Stimulated activated CD4-positive, alpha-beta T cell treated with anti-CD3 and anti-CD28 coated beads, TNF-alpha, amount 100 ng/mL, for 4 hours (primary cell): ENCODE measurements at regions not wholly inside any gene's neighbourhood (a gene's known extent, or its start where the extent isn't known, plus 50 kb on each side); places are given as distances from the start of the nearest gene placed in this dataset.
A peak's percentile ranks its signal among the peaks of the same experiment; 100 is the strongest.

Experiments
- DNase-seq, 3 experiments: peaks; one replicate each; pipeline ENCODE4 v3.0.0-alpha.2; 2020; ENCODE audit warnings: low read depth in 3 of 3

DNA sequence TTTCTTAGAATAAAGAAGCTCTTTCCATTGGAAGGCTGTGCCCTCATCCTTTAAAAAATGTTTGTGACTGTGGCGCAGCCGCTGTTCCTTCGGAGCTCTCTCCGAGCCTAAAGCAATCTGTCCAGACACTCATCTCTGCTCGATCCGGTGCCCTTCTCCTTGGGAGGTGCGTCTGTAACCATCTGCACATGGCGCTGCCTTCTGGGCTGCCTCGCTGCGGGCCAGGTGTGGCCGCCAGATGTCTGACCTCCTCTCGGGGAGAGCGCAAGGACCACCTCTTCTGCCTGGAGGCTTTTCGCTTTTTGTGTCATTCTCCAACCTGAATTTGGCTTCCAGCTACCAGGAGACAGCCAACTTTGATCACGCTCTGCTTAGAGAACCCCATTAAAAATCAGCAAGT, 153.4 kb upstream of the PTCH1 start:
- DNase-seq = no peak

GRCh38 chr9:95669253-95669652, 152.5 kb upstream of the PTCH1 start:
- DNase-seq = no peak

GRCh38 chr9:95667789-95668188, 151.0 kb upstream of the PTCH1 start:
- DNase-seq = no peak

DNA sequence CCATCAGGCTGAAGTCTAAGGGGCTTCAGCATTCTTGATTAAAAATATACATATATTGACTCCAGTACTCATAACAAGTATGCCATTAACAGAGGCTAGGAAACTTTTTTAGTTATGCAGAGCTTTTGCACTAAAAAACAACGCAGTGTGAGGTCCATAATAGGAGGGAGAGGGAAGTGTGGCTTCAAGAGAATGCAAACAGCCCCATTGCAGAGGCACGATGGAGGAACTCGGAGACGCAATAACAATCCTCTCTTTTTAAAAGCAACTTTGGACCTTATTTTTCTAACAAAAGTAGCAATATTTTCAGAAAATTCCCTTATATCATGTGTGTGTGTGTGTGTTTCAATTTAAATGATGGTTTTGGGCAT, 150.0 kb upstream of the PTCH1 start:
- DNase-seq = no peak

DNA sequence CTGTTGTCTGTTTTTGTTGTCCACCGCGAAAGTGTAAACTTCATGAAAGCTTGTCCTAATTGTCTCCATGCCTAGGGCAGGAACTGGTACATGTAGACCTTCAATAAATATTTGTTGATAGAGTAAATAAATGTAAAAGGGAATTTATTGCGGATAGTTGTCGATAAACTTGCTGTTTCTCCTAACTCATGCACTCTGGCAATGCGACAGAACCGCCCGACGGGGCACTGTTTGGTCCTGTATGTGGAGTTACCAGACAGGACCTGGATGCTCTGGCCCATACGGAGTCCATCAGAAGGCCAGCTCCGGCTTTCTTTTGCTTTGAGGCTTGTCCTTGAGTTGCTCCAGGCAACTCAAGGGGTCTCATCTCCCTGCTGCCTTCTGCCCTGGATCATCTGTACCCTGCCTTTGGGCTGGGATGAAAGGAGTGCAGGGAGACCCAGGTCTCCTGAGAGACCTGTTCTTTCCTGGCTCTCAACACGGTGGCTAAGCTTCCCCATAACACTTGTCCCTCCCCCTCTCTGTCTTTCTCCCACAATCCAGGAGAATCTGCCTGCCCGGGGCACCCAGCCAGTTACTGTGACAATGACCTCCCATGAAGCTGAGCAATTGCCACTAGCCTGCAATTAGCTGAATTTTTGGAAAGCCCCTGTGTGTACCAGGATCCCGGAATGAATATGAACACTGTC, 149.5 kb upstream of the PTCH1 start:
- DNase-seq = no peak

- no peak for DNase-seq
Observed at GRCh38 chr9:95653246-95653645, 136.5 kb upstream of the PTCH1 start.

DNA sequence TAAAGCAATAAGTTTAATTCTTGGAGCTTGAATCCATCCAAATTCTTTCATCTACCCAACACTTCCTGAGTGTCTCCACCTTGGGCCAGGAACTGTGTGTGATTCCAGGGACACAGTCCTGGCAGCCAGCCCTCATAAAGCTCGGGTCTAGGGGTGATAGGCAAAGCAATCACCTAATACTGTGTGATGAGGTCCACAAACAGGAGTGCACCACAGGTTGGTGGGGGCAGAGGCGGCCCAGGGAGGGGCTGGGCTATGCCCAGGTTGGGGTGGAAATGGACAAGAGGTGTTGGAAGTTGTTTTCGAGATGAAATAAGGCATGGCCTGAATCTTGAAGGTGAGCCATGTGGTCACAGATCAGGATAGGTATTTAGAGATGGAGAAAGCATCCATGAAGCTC, 133.9 kb upstream of the PTCH1 start:
- no peak for DNase-seq

DNA sequence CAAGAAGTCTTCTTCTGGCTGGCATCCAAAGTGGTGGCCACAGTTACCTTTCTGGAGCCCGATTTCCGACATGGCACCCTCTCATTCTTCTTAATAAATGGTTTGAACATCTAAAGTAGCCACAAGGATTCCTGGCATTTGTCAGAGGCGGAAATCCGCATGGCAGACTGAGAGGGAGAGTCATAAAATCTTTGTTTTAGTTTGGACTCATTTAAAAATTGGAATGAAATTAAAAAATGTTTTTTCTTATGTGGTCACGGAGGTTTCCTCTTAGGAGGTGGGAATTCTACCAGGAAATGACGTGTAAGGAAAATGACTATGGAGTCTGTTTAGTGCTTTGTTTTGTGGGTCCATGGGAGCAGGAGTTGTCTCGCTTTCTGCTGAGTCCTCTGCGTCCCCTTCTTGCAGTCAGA, 133.0 kb upstream of the PTCH1 start:
- no peak for DNase-seq

DNA sequence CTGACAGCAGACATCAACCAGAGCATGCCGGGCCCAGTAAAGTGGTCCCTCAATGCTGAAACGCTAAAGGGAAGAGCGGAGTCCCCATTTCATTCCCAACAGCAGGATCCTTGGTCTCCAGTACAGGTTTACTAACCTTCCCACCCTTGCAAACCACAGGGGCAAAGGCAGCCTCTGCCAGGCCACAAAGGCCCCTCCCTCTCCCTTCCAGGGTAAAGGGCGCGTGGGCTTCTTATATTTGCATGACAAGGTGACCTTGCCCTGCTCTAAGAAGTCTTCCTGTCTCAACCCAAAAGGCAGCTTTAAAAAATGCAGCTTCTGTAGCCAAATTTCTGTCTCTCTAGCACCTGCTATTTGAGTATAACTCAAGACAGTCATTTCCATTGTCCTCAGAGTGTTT, 131.5 kb upstream of the PTCH1 start:
- DNase-seq = no peak

DNA sequence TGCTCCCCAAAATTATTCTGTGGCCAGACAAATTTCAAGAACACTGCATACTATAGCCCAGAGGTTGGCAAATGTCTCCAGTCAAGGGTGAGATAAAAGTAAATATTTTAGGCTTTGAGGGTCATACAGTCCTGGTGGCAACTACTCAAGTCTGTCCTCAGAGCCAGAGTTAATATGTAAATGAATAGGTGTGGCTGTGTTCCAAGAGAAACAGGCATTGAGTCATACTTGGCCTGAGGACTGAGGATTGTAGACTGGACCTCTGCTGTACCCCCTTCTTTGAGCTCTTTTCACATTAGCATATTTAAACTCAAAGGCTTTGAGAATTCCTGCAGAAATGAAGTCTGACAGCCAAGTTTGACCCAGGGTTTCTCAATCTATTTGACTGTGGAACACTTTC, 129.2 kb upstream of the PTCH1 start:
- no peak for DNase-seq

GRCh38 chr9:95645579-95645978, 128.8 kb upstream of the PTCH1 start:
- DNase-seq = no peak

- DNase-seq = no peak
Observed at GRCh38 chr9:95644377-95644776, 127.6 kb upstream of the PTCH1 start.

DNA sequence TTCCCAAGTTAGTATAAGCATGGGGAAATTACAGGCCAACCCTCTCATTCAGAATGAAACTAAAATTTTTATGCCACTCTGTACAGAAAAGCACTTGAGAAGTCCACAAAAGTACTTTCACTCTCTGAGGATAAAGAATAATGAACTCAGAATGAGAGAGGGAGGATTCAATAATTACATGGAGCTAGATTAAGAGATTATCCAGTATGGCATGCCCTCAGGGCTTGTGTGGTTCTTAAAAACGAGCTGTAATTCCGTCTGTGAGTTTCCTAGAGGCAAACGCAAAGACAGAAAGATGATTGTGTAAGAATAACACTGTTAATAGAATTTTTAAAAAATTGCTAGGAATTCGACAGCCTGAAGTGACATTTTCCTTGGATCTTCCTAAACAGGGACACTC, 126.8 kb upstream of the PTCH1 start:
- no peak for DNase-seq

GRCh38 chr9:95642189-95642588, 125.4 kb upstream of the PTCH1 start:
- DNase-seq = no peak

- DNase-seq = no peak
Observed at GRCh38 chr9:95641586-95641985, 124.8 kb upstream of the PTCH1 start.

DNA sequence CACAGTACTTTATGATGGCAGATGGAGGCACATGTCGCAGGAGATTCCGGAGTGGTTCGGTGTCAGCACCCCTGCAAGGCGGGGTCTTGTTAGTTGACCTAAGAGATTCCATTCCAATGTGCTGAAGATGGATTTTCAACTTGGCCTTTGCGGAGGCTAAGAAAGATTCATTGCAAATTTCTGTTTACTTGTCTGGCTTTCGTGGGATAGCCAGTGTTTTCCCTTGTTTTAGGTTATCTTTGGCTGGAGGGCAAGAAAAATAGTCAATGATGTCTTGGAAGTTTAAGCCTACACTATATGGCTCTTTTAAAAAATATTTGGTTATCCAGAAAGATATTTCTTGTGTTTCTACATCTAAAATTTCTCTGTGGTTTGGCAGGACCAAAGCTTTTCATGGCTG, 123.6 kb upstream of the PTCH1 start:
- no peak for DNase-seq

DNA sequence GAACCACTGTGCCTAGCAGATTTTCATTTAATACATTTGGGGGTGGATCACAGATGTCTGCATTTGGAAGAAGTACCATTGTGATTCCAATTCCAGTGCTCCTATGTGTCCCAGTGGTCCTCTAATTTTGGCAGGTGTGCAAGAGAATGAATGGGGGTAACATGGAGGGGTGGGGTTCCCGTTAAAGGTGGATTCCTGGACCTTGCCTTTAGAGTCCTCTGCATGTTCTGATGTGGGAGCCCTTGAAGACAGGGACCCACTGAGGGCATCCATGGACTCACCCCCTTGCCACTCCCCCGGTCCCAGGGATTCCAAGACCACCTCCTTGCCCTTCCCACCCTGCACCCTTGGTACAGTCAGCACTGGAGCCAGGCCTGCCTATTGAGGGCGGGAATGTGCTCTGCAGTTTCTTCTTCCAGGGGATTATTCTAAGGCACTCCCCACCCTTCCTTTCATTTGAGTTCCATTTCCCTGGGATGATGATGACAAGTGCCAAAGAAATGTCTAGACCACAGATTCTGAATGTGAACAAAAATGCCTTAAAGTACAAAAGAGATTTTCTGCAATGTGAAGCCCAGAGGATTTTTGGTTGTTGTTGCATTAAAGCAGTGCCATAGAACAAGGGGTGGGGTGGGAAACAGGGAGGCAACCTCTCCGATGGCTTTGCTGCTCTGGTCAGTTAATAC, 119.4 kb upstream of the PTCH1 start:
- no peak for DNase-seq

- no peak for DNase-seq
Observed at GRCh38 chr9:95634536-95634935, 117.8 kb upstream of the PTCH1 start.

DNA sequence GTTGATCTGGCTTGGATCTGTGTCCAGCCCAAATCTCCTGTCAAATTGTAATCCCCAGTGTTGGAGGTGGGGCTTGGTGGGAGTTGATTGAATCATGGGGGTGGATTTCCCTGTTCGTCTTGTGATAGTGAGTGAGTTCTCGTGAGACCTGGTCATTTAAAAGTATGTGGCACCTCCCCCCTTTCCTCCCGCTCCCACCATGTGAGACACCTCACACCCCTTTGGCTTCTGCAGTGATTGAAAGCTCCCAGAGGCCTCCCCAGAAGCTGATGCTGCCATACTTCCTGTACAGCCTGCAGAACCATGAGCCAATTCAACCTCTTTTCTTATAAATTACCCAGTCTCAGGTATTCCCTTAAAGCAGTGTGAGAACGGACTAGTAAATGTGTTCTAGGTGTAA, 117.3 kb upstream of the PTCH1 start:
- DNase-seq = no peak

- no peak for DNase-seq
Observed at GRCh38 chr9:95629585-95629984, 112.8 kb upstream of the PTCH1 start.

DNA sequence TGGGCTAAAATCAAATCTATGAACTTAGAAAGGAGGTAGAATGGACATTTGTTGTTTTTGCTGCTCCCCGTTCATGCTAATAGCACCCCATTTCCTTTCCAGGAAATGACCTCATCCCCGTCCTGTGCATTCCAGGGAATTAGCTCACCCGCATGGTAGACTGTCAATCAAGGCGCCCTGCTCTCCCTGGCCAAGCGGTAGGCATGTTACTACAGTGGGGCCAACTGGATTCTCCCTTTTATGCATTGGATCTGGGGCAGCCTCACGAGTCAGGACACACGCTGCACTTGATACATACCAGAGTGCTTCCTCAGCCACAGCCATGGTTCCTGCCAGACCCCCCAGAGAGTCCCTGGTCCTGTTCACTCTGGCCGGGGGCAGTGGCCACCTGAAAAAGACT, 111.0 kb upstream of the PTCH1 start:
- DNase-seq = no peak

DNA sequence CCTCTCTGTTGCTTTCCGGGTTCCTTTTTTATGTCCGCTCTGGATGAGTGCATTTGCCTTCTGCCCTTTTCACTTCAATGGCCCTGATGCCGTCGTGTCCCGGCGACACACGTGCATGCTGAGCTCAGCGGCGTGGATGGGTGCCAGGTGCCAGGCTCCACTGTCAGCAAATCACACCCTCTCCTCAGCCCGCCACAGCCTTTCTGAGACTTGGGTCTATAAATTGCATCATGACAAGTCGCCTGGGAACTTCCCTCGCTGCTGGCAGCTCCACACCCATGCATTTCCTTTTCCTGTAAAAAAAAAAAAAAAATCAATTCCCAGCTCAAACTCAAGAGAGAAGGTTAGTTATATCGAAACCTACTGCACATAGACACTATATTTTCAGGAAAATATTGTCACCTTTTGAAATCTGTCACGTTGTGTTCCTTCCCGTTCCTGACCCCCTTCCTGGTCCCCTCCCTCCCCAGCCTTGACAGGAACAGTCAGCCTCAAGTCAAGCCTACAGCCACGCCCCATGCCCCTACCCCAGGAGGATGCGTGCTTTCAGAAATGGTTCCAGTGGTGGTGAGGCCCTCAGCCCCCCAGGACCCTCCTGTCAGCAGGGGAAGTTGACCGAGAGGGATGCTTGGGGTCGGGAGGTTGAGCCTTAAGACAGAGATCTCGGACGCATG, 110.3 kb upstream of the PTCH1 start:
- peak; percentile 5 to 9 (median 8) for DNase-seq

- DNase-seq = no peak
Observed at GRCh38 chr9:95626341-95626740, 109.6 kb upstream of the PTCH1 start.
